H1 (cell line): ENCODE measurements at regions not wholly inside any gene's neighbourhood (a gene's known extent, or its start where the extent isn't known, plus 50 kb on each side); places are given as distances from the start of the nearest gene placed in this dataset.

Source experiments
- CTCF ChIA-PET: fragments of 300-600 bp; sonication (Branson Sonifier 250); formaldehyde crosslinking; loops from one replicate; lab custom pipeline; 2021; ENCODE audit not compliant: partially characterized antibody; lab: Charles Lee
- POLR2A ChIA-PET: fragments of 300-600 bp; sonication (Branson Sonifier 250); formaldehyde crosslinking; loops from one replicate; lab custom pipeline; 2021; ENCODE audit warnings: inconsistent platforms; ENCODE audit not compliant: partially characterized antibody; lab: Charles Lee
- DNase-seq, 2 experiments: peaks; one replicate each; pipeline versions ENCODE4 v3.0.0 to v3.0.0-alpha.2; 2010 to 2022; ENCODE audit warnings: low spot score in 2 of 2, low read depth in 1 of 2, mixed read lengths in 1 of 2
- FAIRE-seq: peaks from 2 replicates; lab custom pipeline; 2011; peaks lifted over from hg19 to GRCh38; lab: Jason Lieb, UNC
- H2AFZ ChIP-seq: 2 replicates; pipeline ENCODE4 v1.8.1; 2012; ENCODE audit warnings: low read length, inconsistent platforms
- H2AK5ac ChIP-seq: 2 replicates; pipeline ENCODE4 v1.6.1; 2013; ENCODE audit warnings: low read depth, low read length
- H2BK120ac ChIP-seq: replicated peaks from 2 replicates; pipeline ENCODE3; 2013; ENCODE audit warnings: low read depth, low read length, inconsistent platforms
- H2BK12ac ChIP-seq: 2 replicates; pipeline ENCODE4 v1.6.1; 2013; ENCODE audit warnings: low read depth, low read length
- H2BK15ac ChIP-seq: 2 replicates; pipeline ENCODE4 v1.6.1; 2013; ENCODE audit warnings: low read length
- H2BK20ac ChIP-seq: 2 replicates; pipeline ENCODE4 v1.6.1; 2013; ENCODE audit warnings: low read length
- H2BK5ac ChIP-seq: 2 replicates; pipeline ENCODE4 v1.6.1; 2013; ENCODE audit warnings: low read depth, low read length
- H3K14ac ChIP-seq: 2 replicates; pipeline ENCODE4 v1.6.1; 2013; ENCODE audit warnings: inconsistent platforms; ENCODE audit not compliant: insufficient read length
- H3K18ac ChIP-seq: 2 replicates; pipeline ENCODE4 v1.6.1; 2013; ENCODE audit warnings: low read length; ENCODE audit errors: extremely low read depth
- H3K23ac ChIP-seq: 2 replicates; pipeline ENCODE4 v1.6.1; 2013; ENCODE audit warnings: inconsistent platforms; ENCODE audit not compliant: insufficient read length
- H3K23me2 ChIP-seq: 2 replicates; pipeline ENCODE4 v1.6.1; 2013; ENCODE audit warnings: low read depth, low read length
- H3K27ac ChIP-seq: 2 replicates; pipeline ENCODE4 v1.6.1; 2011; ENCODE audit warnings: low read depth, low read length, inconsistent platforms
- H3K27me3 ChIP-seq, 4 experiments: replicated peaks in 1 of 4; 1 replicate in 1 of 4; 2 replicates in 3 of 4; pipeline versions ENCODE4 v1.6.1 to v1.8.1; 2011 to 2013; ENCODE audit warnings: low read length in 3 of 4, mild to moderate bottlenecking in 3 of 4, inconsistent platforms in 2 of 4, mixed read lengths in 2 of 4, moderate library complexity in 1 of 4; ENCODE audit not compliant: control insufficient read depth in 3 of 4, insufficient read depth in 3 of 4; ENCODE audit errors: extremely low read depth in 1 of 4
- H3K36me3 ChIP-seq, 4 experiments: 2 replicates each; pipeline versions ENCODE4 v1.6.1 to v1.8.1; 2011 to 2013; ENCODE audit warnings: mild to moderate bottlenecking in 4 of 4, low read length in 3 of 4, moderate library complexity in 2 of 4, control low read depth in 1 of 4, inconsistent platforms in 1 of 4; ENCODE audit not compliant: insufficient read depth in 4 of 4, control insufficient read depth in 2 of 4
- H3K4ac ChIP-seq: replicated peaks from 2 replicates; pipeline ENCODE3; 2013; ENCODE audit warnings: low read length, low read depth, mixed read lengths, inconsistent platforms; ENCODE audit not compliant: insufficient read length
- H3K4me1 ChIP-seq, 4 experiments: replicated peaks in 1 of 4; 1 replicate in 1 of 4; 2 replicates in 3 of 4; pipeline versions ENCODE4 v1.6.1 to v1.8.1; 2011 to 2013; ENCODE audit warnings: low read length in 3 of 4, inconsistent platforms in 2 of 4, mixed read lengths in 1 of 4; ENCODE audit not compliant: insufficient read depth in 4 of 4, control insufficient read depth in 3 of 4
- H3K4me2 ChIP-seq, 2 experiments: 2 replicates each; pipeline versions ENCODE4 v1.6.1 to v1.8.1; 2011 to 2013; ENCODE audit warnings: low read depth in 2 of 2, low read length in 2 of 2, control low read depth in 1 of 2, inconsistent platforms in 1 of 2, mild to moderate bottlenecking in 1 of 2; ENCODE audit not compliant: insufficient read depth in 1 of 2
- H3K4me3 ChIP-seq, 4 experiments: fragments of 200-600, 300-600 bp in 1 of 4; sonication (generic), shearing (Covaris generic), sonication (Bioruptor Twin) in 1 of 4; 2 replicates each; pipeline versions ENCODE4 v1.5.1 to v1.8.1; 2011 to 2016; ENCODE audit warnings: low read length in 4 of 4, low read depth in 3 of 4, control low read depth in 2 of 4, inconsistent platforms in 2 of 4, mild to moderate bottlenecking in 2 of 4, mixed read lengths in 1 of 4, moderate library complexity in 1 of 4; ENCODE audit not compliant: insufficient read depth in 2 of 4; ENCODE audit errors: extremely low read depth in 1 of 4
- H3K56ac ChIP-seq: replicated peaks from 2 replicates; pipeline ENCODE3; 2013; ENCODE audit warnings: low read depth, mild to moderate bottlenecking, mixed read lengths, low read length, inconsistent platforms; ENCODE audit not compliant: insufficient read length
- H3K79me1 ChIP-seq: 2 replicates; pipeline ENCODE4 v1.6.1; 2013; ENCODE audit warnings: low read depth, low read length, control low read depth
- H3K79me2 ChIP-seq, 2 experiments: 2 replicates each; pipeline versions ENCODE4 v1.6.1 to v1.8.1; 2012 to 2013; ENCODE audit warnings: low read length in 2 of 2, mild to moderate bottlenecking in 2 of 2, inconsistent platforms in 1 of 2; ENCODE audit not compliant: insufficient read depth in 2 of 2, control insufficient read depth in 1 of 2
- H3K9ac ChIP-seq, 4 experiments: replicated peaks in 1 of 4; 1 replicate in 1 of 4; 2 replicates in 3 of 4; pipeline versions ENCODE4 v1.6.1 to v1.8.1; 2011 to 2013; ENCODE audit warnings: low read depth in 3 of 4, low read length in 3 of 4, control low read depth in 2 of 4, mild to moderate bottlenecking in 2 of 4, moderate library complexity in 2 of 4, inconsistent platforms in 1 of 4; ENCODE audit errors: extremely low read depth in 1 of 4
- H3K9me3 ChIP-seq, 2 experiments: 2 replicates each; pipeline versions ENCODE4 v1.6.1 to v1.8.1; 2012 to 2013; ENCODE audit warnings: mild to moderate bottlenecking in 2 of 2, moderate library complexity in 2 of 2, control low read depth in 1 of 2, inconsistent platforms in 1 of 2, low read depth in 1 of 2, low read length in 1 of 2, mixed read lengths in 1 of 2; ENCODE audit not compliant: insufficient read depth in 2 of 2
- H4K20me1 ChIP-seq, 2 experiments: replicated peaks in 1 of 2; 2 replicates each; pipeline versions ENCODE3 to v1.8.1; 2011 to 2013; ENCODE audit warnings: inconsistent platforms in 2 of 2, low read length in 2 of 2, mild to moderate bottlenecking in 1 of 2; ENCODE audit not compliant: insufficient read depth in 2 of 2, control insufficient read depth in 1 of 2
- H4K5ac ChIP-seq: 2 replicates; pipeline ENCODE4 v1.6.1; 2013; ENCODE audit warnings: low read length, low read depth, mixed read lengths, inconsistent platforms; ENCODE audit not compliant: insufficient read length
- H4K8ac ChIP-seq: 2 replicates; pipeline ENCODE4 v1.8.0; 2013; ENCODE audit warnings: mild to moderate bottlenecking, moderate library complexity, low read length, inconsistent platforms; ENCODE audit not compliant: insufficient read depth; ENCODE audit errors: extremely low read depth
- H4K91ac ChIP-seq: replicated peaks from 2 replicates; pipeline ENCODE3; 2013; ENCODE audit warnings: low read length, mixed read lengths, inconsistent platforms; ENCODE audit not compliant: insufficient read length
- BACH1 ChIP-seq: IDR thresholded peaks from 2 replicates; pipeline ENCODE4 v1.6.1; 2012; ENCODE audit warnings: low read length, improper control_type of control experiment
- CREB1 ChIP-seq: IDR thresholded peaks from 2 replicates; pipeline ENCODE4 v1.6.1; 2012; ENCODE audit warnings: inconsistent platforms
- KDM1A ChIP-seq: fragments of 200-600, 300-600 bp; sonication (generic); IDR thresholded peaks from 2 replicates; pipeline ENCODE4 v1.7.1; 2016; ENCODE audit warnings: mild to moderate bottlenecking, low read length, borderline replicate concordance
- KDM4A ChIP-seq: IDR thresholded peaks from one replicate; pipeline ENCODE4 v1.7.1; 2012; ENCODE audit warnings: low read depth, mild to moderate bottlenecking, moderate library complexity, low read length, inconsistent platforms; ENCODE audit not compliant: severe bottlenecking
- NANOG ChIP-seq: IDR thresholded peaks from 2 replicates; pipeline ENCODE4 v1.6.1; 2011; ENCODE audit warnings: low read length, low read depth, mild to moderate bottlenecking, inconsistent platforms; ENCODE audit not compliant: insufficient read depth, poor library complexity, severe bottlenecking
- NRF1 ChIP-seq: IDR thresholded peaks from 2 replicates; pipeline ENCODE4 v1.6.1; 2011; ENCODE audit warnings: mild to moderate bottlenecking, low read depth, low read length, improper control_type of control experiment
- RNF2 ChIP-seq: fragments of 200-900, 300-1000 bp; sonication (generic); IDR thresholded peaks from 2 replicates; pipeline ENCODE4 v1.7.1; 2016; ENCODE audit warnings: borderline replicate concordance, low read depth, mild to moderate bottlenecking, antibody characterized with exemption, low read length; ENCODE audit not compliant: poor library complexity, severe bottlenecking; ENCODE audit errors: missing control alignments
- RXRA ChIP-seq: IDR thresholded peaks from 2 replicates; pipeline ENCODE4 v1.6.1; 2011; ENCODE audit warnings: low read depth, mild to moderate bottlenecking, low read length, moderate library complexity; ENCODE audit not compliant: insufficient read depth
- SAP30 ChIP-seq: fragments of 300-600 bp; sonication (generic); IDR thresholded peaks from 2 replicates; pipeline ENCODE4 v1.7.1; 2012; ENCODE audit warnings: low read length, moderate library complexity, mild to moderate bottlenecking, inconsistent platforms; ENCODE audit not compliant: insufficient read depth, insufficient replicate concordance
- SIX5 ChIP-seq: IDR thresholded peaks from 2 replicates; pipeline ENCODE4 v1.6.1; 2011; ENCODE audit warnings: mild to moderate bottlenecking, low read depth, low read length
- TAF7 ChIP-seq: optimal IDR thresholded peaks from 2 replicates; pipeline ENCODE3; 2011; ENCODE audit warnings: low read depth, mild to moderate bottlenecking, inconsistent platforms, low read length, moderate library complexity, borderline replicate concordance
- WGBS, 2 experiments: shearing (Covaris generic) in 1 of 2; methylation state at CpG; one replicate each; pipeline versions ENCODE4 v1.1.6 to v1.1.7; 2013 to 2015; ENCODE audit warnings: low lambda C conversion rate in 2 of 2, mixed read lengths in 2 of 2, inconsistent platforms in 1 of 2, low coverage in 1 of 2, missing lambda C conversion rate in 1 of 2; ENCODE audit not compliant: insufficient replicate concordance in 2 of 2, insufficient coverage in 1 of 2, insufficient read length in 1 of 2; ENCODE audit errors: extremely low coverage in 1 of 2, missing lambda C conversion rate in 1 of 2; 5-methylcytosine and 5-hydroxymethylcytosine counted together
- TF ChIP-seq, protein P1 (sequence below): IDR thresholded peaks from 2 replicates; pipeline ENCODE4 v1.6.1; 2012; ENCODE audit warnings: inconsistent platforms

DNA sequence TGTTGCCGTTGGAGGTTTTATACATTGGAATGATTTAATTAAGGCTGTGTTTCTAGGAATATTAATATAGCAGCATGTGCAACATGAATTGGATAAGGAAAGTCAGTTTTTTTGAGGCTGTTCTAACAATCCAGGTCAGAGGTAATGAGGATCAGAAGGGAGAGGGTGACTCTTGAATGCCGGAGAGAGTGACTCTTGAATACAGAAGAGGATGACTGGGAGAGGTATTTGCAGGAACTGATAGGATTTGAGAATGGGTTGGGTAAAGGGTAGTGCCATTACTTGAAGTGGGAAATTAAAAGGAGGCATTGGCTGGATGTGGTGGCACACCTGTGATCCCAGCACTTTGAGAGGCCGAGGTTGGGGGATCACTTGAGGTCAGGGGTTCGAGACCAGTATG is 55.6 kb upstream of the MACF1 start:
- Histone ChIP-seq H3K4ac (peak overlapping the region; percentile 57), H3K79me2 (peaks cover 0 to 90% of the 10 kb centered on the region in 2 experiments; a peak in 3 of 4 replicates)
- TF ChIP-seq NANOG (no peak), SIX5 (no peak), BACH1 (no peak), SAP30 (no peak), CREB1 (no peak), RNF2 (no peak), KDM1A (no peak), NRF1 (no peak), KDM4A (no peak), TAF7 (no peak), RXRA (no peak)
- TF ChIP-seq, protein P1, sequence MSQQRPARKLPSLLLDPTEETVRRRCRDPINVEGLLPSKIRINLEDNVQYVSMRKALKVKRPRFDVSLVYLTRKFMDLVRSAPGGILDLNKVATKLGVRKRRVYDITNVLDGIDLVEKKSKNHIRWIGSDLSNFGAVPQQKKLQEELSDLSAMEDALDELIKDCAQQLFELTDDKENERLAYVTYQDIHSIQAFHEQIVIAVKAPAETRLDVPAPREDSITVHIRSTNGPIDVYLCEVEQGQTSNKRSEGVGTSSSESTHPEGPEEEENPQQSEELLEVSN, result no peak

More for the DNA sequence above, 55.6 kb upstream of the MACF1 start:
- H4K5ac ChIP-seq, result no peak overlapping the region
- H3K14ac ChIP-seq, result no peak overlapping the region
- no peak overlapping the region for H3K23ac ChIP-seq
- H2BK120ac ChIP-seq, result no peak overlapping the region
- no peak overlapping the region for H3K18ac ChIP-seq
- H4K20me1 ChIP-seq, result no peaks in the 10 kb centered on the region
- no peak overlapping the region for H4K8ac ChIP-seq
- no peak overlapping the region for H3K9ac ChIP-seq
- H4K91ac ChIP-seq, result no peak overlapping the region
- H2BK12ac ChIP-seq, result no peak overlapping the region
- H3K36me3 ChIP-seq, result no peaks in the 10 kb centered on the region
- no peak for DNase-seq
- no peaks in the 10 kb centered on the region for H3K23me2 ChIP-seq
- H2BK20ac ChIP-seq, result no peak overlapping the region
- ChIA-PET CTCF (interaction anchor here (1.9 kb wide), 1 partner anchor 23 kb away, joined by 5 read pairs; no protein-coding TSS in a partner anchor), POLR2A (interaction anchor here (2.8 kb wide), 1 partner anchor 8 kb away, joined by 17 read pairs; no protein-coding TSS in a partner anchor)
- peak overlapping the region in 1 of 2 experiments; percentile 34; a peak in 1 of 4 replicates for H3K4me2 ChIP-seq
- H3K4me3 ChIP-seq, result no peak overlapping the region
- 84% methylated on average over 4 of the region's 4 CpGs; no CpG with 5 or more reads in 1 of the 2 experiments for WGBS, 2 experiments
- no peaks in the 10 kb centered on the region for H3K27me3 ChIP-seq
- H3K79me1 ChIP-seq, result no peaks in the 10 kb centered on the region; the same call in 1 of the 2 replicates
- H2AFZ ChIP-seq, result no peak overlapping the region
- H3K4me1 ChIP-seq, result peaks cover 1 to 24% (median 18%) of the 10 kb centered on the region in 4 experiments
- H2BK15ac ChIP-seq, result no peak overlapping the region
- peak overlapping the region; percentile 68; the same call in 1 of the 2 replicates for H2AK5ac ChIP-seq
- H3K56ac ChIP-seq, result no peak overlapping the region
- H3K27ac ChIP-seq, result 0 out of 2 replicates have a peak overlapping the region, but pooled peaks have one; percentile 8
- H3K9me3 ChIP-seq, result no peaks in the 10 kb centered on the region
- peak; percentile 50 for FAIRE-seq
- H2BK5ac ChIP-seq, result no peak overlapping the region
